Keratinocyte (primary cell): ENCODE measurements at regions not wholly inside any gene's neighbourhood (a gene's known extent, or its start where the extent isn't known, plus 50 kb on each side); places are given as distances from the start of the nearest gene placed in this dataset.

Experiments used
- DNase-seq: peaks from one replicate; pipeline ENCODE4 v3.0.0-alpha.2; 2011; ENCODE audit warnings: low read depth, missing footprints, low spot score
- FAIRE-seq: peaks from 2 replicates; lab custom pipeline; 2011; peaks lifted over from hg19 to GRCh38; lab: Jason Lieb, UNC
- H2AFZ ChIP-seq: 2 replicates; pipeline ENCODE4 v1.6.0; 2012; ENCODE audit warnings: low read length, control low read depth, inconsistent platforms; ENCODE audit not compliant: control insufficient read depth
- H3K27ac ChIP-seq: 2 replicates; pipeline ENCODE4 v1.5.1; 2011; ENCODE audit warnings: low read length; ENCODE audit not compliant: control insufficient read depth, insufficient read depth
- H3K27me3 ChIP-seq: 3 replicates; pipeline ENCODE4 v1.6.0; 2011; ENCODE audit warnings: low read length; ENCODE audit not compliant: control insufficient read depth, insufficient read depth; ENCODE audit errors: extremely low read depth
- H3K36me3 ChIP-seq, 2 experiments: 2 replicates in 1 of 2; 3 replicates in 1 of 2; pipeline ENCODE4 v1.5.1; 2011; ENCODE audit warnings: low read length in 2 of 2, mild to moderate bottlenecking in 1 of 2; ENCODE audit not compliant: control insufficient read depth in 2 of 2, insufficient read depth in 2 of 2; ENCODE audit errors: extremely low read depth in 1 of 2
- H3K4me1 ChIP-seq: 3 replicates; pipeline ENCODE4 v1.5.1; 2011; ENCODE audit warnings: low read length; ENCODE audit not compliant: control insufficient read depth, insufficient read depth; ENCODE audit errors: extremely low read depth
- H3K4me2 ChIP-seq: 3 replicates; pipeline ENCODE4 v1.6.0; 2011; ENCODE audit warnings: low read depth, low read length; ENCODE audit not compliant: control insufficient read depth, insufficient read depth; ENCODE audit errors: extremely low read depth
- H3K4me3 ChIP-seq, 3 experiments: fragments of 200-600 bp in 1 of 3; sonication (generic) in 1 of 3; 2 replicates in 2 of 3; 3 replicates in 1 of 3; pipeline ENCODE4 v1.5.1; 2011 to 2016; ENCODE audit warnings: low read length in 3 of 3, mild to moderate bottlenecking in 3 of 3, control low read depth in 2 of 3, inconsistent platforms in 1 of 3, low read depth in 1 of 3, mixed read lengths in 1 of 3, mixed run types in 1 of 3, moderate library complexity in 1 of 3; ENCODE audit not compliant: control insufficient read depth in 2 of 3, insufficient read depth in 2 of 3; ENCODE audit errors: extremely low read depth in 1 of 3
- H3K79me2 ChIP-seq: 2 replicates; pipeline ENCODE4 v1.6.0; 2012; ENCODE audit warnings: low read length; ENCODE audit not compliant: control insufficient read depth, insufficient read depth
- H3K9ac ChIP-seq: 3 replicates; pipeline ENCODE4 v1.6.0; 2011; ENCODE audit warnings: low read length; ENCODE audit not compliant: control insufficient read depth, insufficient read depth; ENCODE audit errors: extremely low read depth
- H3K9me1 ChIP-seq: 3 replicates; pipeline ENCODE4 v1.6.0; 2011; ENCODE audit warnings: low read length; ENCODE audit not compliant: control insufficient read depth, insufficient read depth; ENCODE audit errors: extremely low read depth
- H3K9me3 ChIP-seq: 2 replicates; pipeline ENCODE4 v1.5.1; 2012; ENCODE audit warnings: low read depth, low read length; ENCODE audit not compliant: control insufficient read depth
- H4K20me1 ChIP-seq: 3 replicates; pipeline ENCODE4 v1.6.0; 2011; ENCODE audit warnings: low read length; ENCODE audit not compliant: control insufficient read depth, insufficient read depth; ENCODE audit errors: extremely low read depth
- CTCF ChIP-seq, 3 experiments: IDR thresholded peaks in 1 of 3; conservative IDR thresholded peaks in 1 of 3; optimal IDR thresholded peaks in 1 of 3; 2 replicates in 2 of 3; 3 replicates in 1 of 3; pipeline versions ENCODE3 to v1.5.1; 2011; ENCODE audit warnings: low read length in 3 of 3, mild to moderate bottlenecking in 3 of 3, moderate library complexity in 2 of 3, control low read depth in 1 of 3, inconsistent platforms in 1 of 3; ENCODE audit not compliant: insufficient read depth in 2 of 3; ENCODE audit errors: extremely low read depth in 1 of 3
- EZH2 ChIP-seq: IDR thresholded peaks from one replicate; pipeline ENCODE4 v1.6.1; 2012; ENCODE audit warnings: inconsistent platforms, mild to moderate bottlenecking, low read length, moderate library complexity
- dilution Hi-C: fragments of 300-500 bp; cut with MboI; formaldehyde crosslinking; loops from one replicate; pipeline ENCODE4 v1.7.0; 2020; ENCODE audit warnings: low sequenced_read_pairs; ENCODE audit not compliant: extremely low pct_ligation_motif_present

- Histone ChIP-seq H3K79me2 (no peaks in the 10 kb centered on the region), H3K4me3 (no peak overlapping the region), H4K20me1 (no peaks in the 10 kb centered on the region), H3K27ac (no peak overlapping the region), H2AFZ (no peak overlapping the region), H3K27me3 (no peaks in the 10 kb centered on the region), H3K9me1 (no peaks in the 10 kb centered on the region), H3K9me3 (no peaks in the 10 kb centered on the region), H3K36me3 (no peaks in the 10 kb centered on the region), H3K4me2 (no peak overlapping the region), H3K4me1 (no peaks in the 10 kb centered on the region), H3K9ac (no peak overlapping the region)
- FAIRE-seq (no peak), DNase-seq (no peak)
- TF ChIP-seq EZH2 (no peak), CTCF (optimal IDR thresholded peaks at IDR 0.05 in 1 of 3, IDR thresholded peaks at IDR 0.05 in 1 of 3, conservative IDR thresholded peaks at IDR 0.05 in 1 of 3; ENCODE audit: extremely low read depth in 1 of 3, insufficient read depth in 2 of 3, low read length in 3 of 3) (no peak)
- dilution Hi-C loops, result no loop called here
These were observed 203.3 kb upstream of the GRM7 start for GRCh38 chr3:6657591-6657990.

GRCh38 chr3:6667354-6667753 lies 193.6 kb upstream of the GRM7 start:
- no peaks in the 10 kb centered on the region for H3K79me2 ChIP-seq
- TF ChIP-seq EZH2 (no peak), CTCF (optimal IDR thresholded peaks at IDR 0.05 in 1 of 3, IDR thresholded peaks at IDR 0.05 in 1 of 3, conservative IDR thresholded peaks at IDR 0.05 in 1 of 3; ENCODE audit: extremely low read depth in 1 of 3, insufficient read depth in 2 of 3, low read length in 3 of 3) (no peak)
- H3K9me1 ChIP-seq, result no peaks in the 10 kb centered on the region
- no peak for DNase-seq
- dilution Hi-C loops, result no loop called here
- no peaks in the 10 kb centered on the region for H3K27me3 ChIP-seq
- H3K4me2 ChIP-seq, result no peak overlapping the region
- H4K20me1 ChIP-seq, result no peaks in the 10 kb centered on the region
- no peak overlapping the region for H2AFZ ChIP-seq
- no peak overlapping the region for H3K27ac ChIP-seq
- no peaks in the 10 kb centered on the region for H3K36me3 ChIP-seq
- H3K9me3 ChIP-seq, result no peaks in the 10 kb centered on the region
- H3K4me3 ChIP-seq, result no peak overlapping the region
- H3K9ac ChIP-seq, result no peak overlapping the region
- no peak for FAIRE-seq
- no peaks in the 10 kb centered on the region for H3K4me1 ChIP-seq
